ENCODE measurements at regions not wholly inside any gene's neighbourhood (a gene's known extent, or its start where the extent isn't known, plus 50 kb on each side); places are given as distances from the start of the nearest gene placed in this dataset.

GRCh38 chr18:2338601-2339000 is 232.7 kb downstream of the METTL4 start:
- no peak for DNase-seq

GRCh38 chr18:2340335-2340734 is 231.0 kb downstream of the METTL4 start:
- DNase-seq = no peak

GRCh38 chr18:2348003-2348402 is 223.3 kb downstream of the METTL4 start:
- no peak for DNase-seq

GRCh38 chr18:2351126-2351850 is 220.0 kb downstream of the METTL4 start:
- no peak for DNase-seq

GRCh38 chr18:2354292-2354691 is 217.0 kb downstream of the METTL4 start:
- no peak for DNase-seq

- DNase-seq = no peak
Observed at GRCh38 chr18:2356906-2357305, 214.4 kb downstream of the METTL4 start.

- DNase-seq = no peak
Observed at GRCh38 chr18:2360861-2361260, 210.4 kb downstream of the METTL4 start.

- DNase-seq = no peak
Observed at GRCh38 chr18:2368102-2368501, 203.2 kb downstream of the METTL4 start.

- DNase-seq = no peak
Observed at GRCh38 chr18:2376707-2377106, 194.6 kb downstream of the METTL4 start.

- no peak for DNase-seq
Observed at GRCh38 chr18:2380101-2380500, 191.2 kb downstream of the METTL4 start.

- no peak for DNase-seq
Observed at GRCh38 chr18:2381539-2381938, 189.8 kb downstream of the METTL4 start.

GRCh38 chr18:2387588-2387987 is 183.7 kb downstream of the METTL4 start:
- DNase-seq = no peak

- no peak for DNase-seq
Observed at GRCh38 chr18:2390158-2390557, 181.1 kb downstream of the METTL4 start.

- no peak for DNase-seq
Observed at GRCh38 chr18:2391470-2391869, 179.8 kb downstream of the METTL4 start.

GRCh38 chr18:2392446-2392845 is 178.9 kb downstream of the METTL4 start:
- no peak for DNase-seq

- no peak for DNase-seq
Observed at GRCh38 chr18:2394684-2395083, 176.6 kb downstream of the METTL4 start.

- DNase-seq = no peak
Observed at GRCh38 chr18:2395427-2396161, 175.7 kb downstream of the METTL4 start.

GRCh38 chr18:2396162-2396505 is 175.2 kb downstream of the METTL4 start:
- DNase-seq = no peak

GRCh38 chr18:2400701-2401196 is 170.6 kb downstream of the METTL4 start:
- no peak for DNase-seq

GRCh38 chr18:2402084-2402483 is 169.2 kb downstream of the METTL4 start:
- no peak for DNase-seq

- no peak for DNase-seq
Observed at GRCh38 chr18:2406544-2406943, 164.8 kb downstream of the METTL4 start.

- DNase-seq = no peak
Observed at GRCh38 chr18:2407961-2408360, 163.3 kb downstream of the METTL4 start.

- DNase-seq = no peak
Observed at GRCh38 chr18:2409906-2410305, 161.4 kb downstream of the METTL4 start.

GRCh38 chr18:2410688-2411087 is 160.6 kb downstream of the METTL4 start:
- no peak for DNase-seq

Data from stimulated activated naive CD4-positive, alpha-beta T cell treated with Interleukin-2 at 50 U/mL for 16 hours (primary cell).